ENCODE measurements at regions not wholly inside any gene's neighbourhood (a gene's known extent, or its start where the extent isn't known, plus 50 kb on each side); places are given as distances from the start of the nearest gene placed in this dataset.
"Not testable (repeated sequence)": the region's sequence is repeated elsewhere in the genome, so short reads cannot be mapped to it uniquely, and the experiment has no call there.

GRCh38 chrX:22758807-22759481 lies 240.8 kb upstream of the DDX53 start:
- H3K36me3 Mint-ChIP-seq (ENCODE audit: low read depth): no peaks in the 10 kb centered on the region
- H3K27ac Mint-ChIP-seq: no peak overlapping the region
- no peaks in the 10 kb centered on the region for H3K27me3 Mint-ChIP-seq (ENCODE audit: low read depth)
- DNase-seq (ENCODE audit: low spot score): no peak
- no peak overlapping the region for H3K4me3 Mint-ChIP-seq
- no peaks in the 10 kb centered on the region for H3K9me3 Mint-ChIP-seq
- H3K4me1 Mint-ChIP-seq (ENCODE audit: low read depth): no peaks in the 10 kb centered on the region

DNA sequence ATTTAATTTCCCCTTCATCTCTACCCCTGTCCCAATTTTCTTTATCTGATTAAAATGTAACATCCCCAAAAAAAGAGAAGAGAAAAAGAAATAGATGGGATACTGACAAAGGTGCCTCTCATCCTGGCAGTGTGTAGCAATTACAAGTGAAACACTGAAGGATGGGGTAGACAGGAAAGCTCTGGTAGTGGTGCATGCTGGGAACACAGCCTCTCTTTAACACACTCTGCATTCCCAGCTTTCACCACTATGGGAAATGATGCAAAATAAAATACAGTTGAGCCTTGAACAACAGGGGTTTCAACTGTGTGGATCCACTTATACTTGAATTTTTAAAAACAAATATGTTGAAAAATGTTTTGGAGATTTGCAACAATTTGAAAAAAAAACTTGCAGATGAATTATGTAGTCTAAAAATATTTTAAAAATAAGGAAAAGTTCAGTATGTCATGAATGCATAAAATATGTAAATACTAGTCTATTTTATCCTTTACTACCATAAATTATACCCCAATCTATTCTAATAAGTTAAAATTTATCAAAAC lies 239.2 kb upstream of the DDX53 start:
- DNase-seq (ENCODE audit: low spot score): no peak
- H3K27me3 Mint-ChIP-seq (ENCODE audit: low read depth): no peaks in the 10 kb centered on the region
- H3K4me1 Mint-ChIP-seq (ENCODE audit: low read depth): no peaks in the 10 kb centered on the region
- H3K27ac Mint-ChIP-seq: no peak overlapping the region
- no peak overlapping the region for H3K4me3 Mint-ChIP-seq
- no peaks in the 10 kb centered on the region for H3K36me3 Mint-ChIP-seq (ENCODE audit: low read depth)
- no peaks in the 10 kb centered on the region for H3K9me3 Mint-ChIP-seq

DNA sequence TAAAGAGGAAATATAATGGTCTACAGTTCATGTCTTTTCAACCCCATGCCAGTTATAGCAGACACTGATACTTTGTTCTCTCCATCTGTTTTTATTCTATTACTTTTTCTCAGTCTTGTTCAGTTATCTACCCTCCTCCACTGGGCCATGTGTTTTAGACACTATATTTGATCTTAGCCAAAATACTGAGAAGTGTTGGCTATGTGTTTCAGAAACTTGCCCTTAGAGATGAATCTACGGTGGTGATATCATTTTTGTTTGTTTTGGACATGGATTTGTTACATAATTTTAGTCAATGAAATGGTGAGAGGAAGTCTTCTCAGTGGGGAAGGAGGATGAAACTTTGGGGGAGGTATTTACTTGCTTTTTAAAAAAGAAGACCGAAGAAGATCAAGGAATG lies 211.5 kb upstream of the DDX53 start:
- Mint-ChIP-seq H3K27ac (no peak overlapping the region), H3K4me3 (no peak overlapping the region)
- DNase-seq (ENCODE audit: low spot score): no peak

GRCh38 chrX:22795671-22796070 lies 204.1 kb upstream of the DDX53 start:
- no peak for DNase-seq (ENCODE audit: low spot score)
- Mint-ChIP-seq H3K4me1 (ENCODE audit: low read depth) (no peaks in the 10 kb centered on the region), H3K36me3 (ENCODE audit: low read depth) (no peaks in the 10 kb centered on the region), H3K9me3 (no peaks in the 10 kb centered on the region), H3K4me3 (no peak overlapping the region), H3K27me3 (ENCODE audit: low read depth) (no peaks in the 10 kb centered on the region), H3K27ac (no peak overlapping the region)

More for the DNA sequence above, 211.5 kb upstream of the DDX53 start:
- peaks cover 8% of the 10 kb centered on the region for H3K9me3 Mint-ChIP-seq
- H3K4me1 Mint-ChIP-seq (ENCODE audit: low read depth): no peaks in the 10 kb centered on the region
- no peaks in the 10 kb centered on the region for H3K36me3 Mint-ChIP-seq (ENCODE audit: low read depth)
- H3K27me3 Mint-ChIP-seq (ENCODE audit: low read depth): no peaks in the 10 kb centered on the region

DNA sequence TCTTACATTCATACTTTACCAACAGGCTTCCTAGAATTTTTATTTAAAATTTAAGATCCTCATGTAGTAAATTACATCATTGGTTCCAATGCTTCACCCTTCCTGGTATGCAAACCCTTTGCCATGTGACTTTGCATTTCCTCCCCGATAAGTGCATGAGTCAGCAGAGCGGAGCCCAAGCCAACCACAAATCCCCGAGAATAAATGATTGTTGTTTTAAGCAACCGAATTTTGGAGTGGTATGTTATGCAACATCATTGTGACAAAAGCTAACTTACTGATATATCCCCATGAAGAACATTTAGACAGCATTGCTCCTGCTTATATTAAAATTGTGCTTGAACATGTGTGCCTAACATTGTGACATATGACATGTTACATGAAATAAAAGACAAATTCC lies 199.4 kb upstream of the DDX53 start:
- H3K27me3 Mint-ChIP-seq (ENCODE audit: low read depth): no peaks in the 10 kb centered on the region
- DNase-seq (ENCODE audit: low spot score): no peak
- H3K36me3 Mint-ChIP-seq (ENCODE audit: low read depth): no peaks in the 10 kb centered on the region
- H3K4me1 Mint-ChIP-seq (ENCODE audit: low read depth): no peaks in the 10 kb centered on the region
- no peak overlapping the region for H3K4me3 Mint-ChIP-seq
- no peaks in the 10 kb centered on the region for H3K9me3 Mint-ChIP-seq
- H3K27ac Mint-ChIP-seq: no peak overlapping the region

- H3K9me3 Mint-ChIP-seq: no peaks in the 10 kb centered on the region
- no peak overlapping the region for H3K4me3 Mint-ChIP-seq
- no peaks in the 10 kb centered on the region for H3K27me3 Mint-ChIP-seq (ENCODE audit: low read depth)
- H3K4me1 Mint-ChIP-seq (ENCODE audit: low read depth): no peaks in the 10 kb centered on the region
- DNase-seq (ENCODE audit: low spot score): no peak
- no peaks in the 10 kb centered on the region for H3K36me3 Mint-ChIP-seq (ENCODE audit: low read depth)
- H3K27ac Mint-ChIP-seq: no peak overlapping the region
Measured at GRCh38 chrX:22800806-22801205, 199.0 kb upstream of the DDX53 start.

- Mint-ChIP-seq H3K4me3 (no peak overlapping the region), H3K27ac (no peak overlapping the region)
Measured at GRCh38 chrX:22803353-22803752, 196.4 kb upstream of the DDX53 start.

DNA sequence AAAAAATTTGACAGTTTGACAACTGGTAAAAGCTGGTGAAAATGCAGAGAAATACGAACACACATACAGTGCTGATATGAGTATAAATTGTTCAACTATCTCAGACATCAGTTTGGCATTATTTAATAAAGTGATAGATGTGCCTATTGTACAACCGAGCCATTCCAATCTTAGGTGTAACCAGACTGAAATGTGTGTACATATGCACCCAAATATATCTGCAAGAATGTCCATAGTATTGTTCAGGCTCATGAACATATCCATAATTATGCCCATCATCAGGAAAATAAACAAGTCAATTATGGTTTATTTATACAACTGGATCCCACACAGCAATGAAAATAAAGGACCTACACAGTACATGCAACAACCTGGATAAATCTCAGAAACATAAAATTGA lies 188.9 kb upstream of the DDX53 start:
- Mint-ChIP-seq H3K27ac (no peak overlapping the region), H3K36me3 (ENCODE audit: low read depth) (no peaks in the 10 kb centered on the region), H3K27me3 (ENCODE audit: low read depth) (no peaks in the 10 kb centered on the region), H3K9me3 (no peaks in the 10 kb centered on the region), H3K4me1 (ENCODE audit: low read depth) (no peaks in the 10 kb centered on the region), H3K4me3 (no peak overlapping the region)
- DNase-seq (ENCODE audit: low spot score): no peak

More at GRCh38 chrX:22803353-22803752, 196.4 kb upstream of the DDX53 start:
- H3K9me3 Mint-ChIP-seq: no peaks in the 10 kb centered on the region
- H3K36me3 Mint-ChIP-seq (ENCODE audit: low read depth): no peaks in the 10 kb centered on the region
- no peaks in the 10 kb centered on the region for H3K4me1 Mint-ChIP-seq (ENCODE audit: low read depth)
- DNase-seq (ENCODE audit: low spot score): no peak
- no peaks in the 10 kb centered on the region for H3K27me3 Mint-ChIP-seq (ENCODE audit: low read depth)

- no peak overlapping the region for H3K27ac Mint-ChIP-seq
- DNase-seq (ENCODE audit: low spot score): no peak
- H3K4me3 Mint-ChIP-seq: no peak overlapping the region
- H3K27me3 Mint-ChIP-seq (ENCODE audit: low read depth): no peaks in the 10 kb centered on the region
- H3K9me3 Mint-ChIP-seq: no peaks in the 10 kb centered on the region
- H3K36me3 Mint-ChIP-seq (ENCODE audit: low read depth): no peaks in the 10 kb centered on the region
- no peaks in the 10 kb centered on the region for H3K4me1 Mint-ChIP-seq (ENCODE audit: low read depth)
Measured at GRCh38 chrX:22818061-22818460, 181.7 kb upstream of the DDX53 start.

GRCh38 chrX:22855693-22856092 lies 144.1 kb upstream of the DDX53 start:
- Mint-ChIP-seq H3K27me3 (ENCODE audit: low read depth) (no peaks in the 10 kb centered on the region), H3K4me1 (ENCODE audit: low read depth) (no peaks in the 10 kb centered on the region), H3K36me3 (ENCODE audit: low read depth) (no peaks in the 10 kb centered on the region), H3K4me3 (no peak overlapping the region), H3K9me3 (no peaks in the 10 kb centered on the region), H3K27ac (no peak overlapping the region)
- DNase-seq (ENCODE audit: low spot score): no peak

- H3K27me3 Mint-ChIP-seq (ENCODE audit: low read depth): no peaks in the 10 kb centered on the region
- H3K4me1 Mint-ChIP-seq (ENCODE audit: low read depth): no peaks in the 10 kb centered on the region
- H3K36me3 Mint-ChIP-seq (ENCODE audit: low read depth): no peaks in the 10 kb centered on the region
- H3K4me3 Mint-ChIP-seq: no peak overlapping the region
- DNase-seq (ENCODE audit: low spot score): no peak
- H3K9me3 Mint-ChIP-seq: no peaks in the 10 kb centered on the region
- no peak overlapping the region for H3K27ac Mint-ChIP-seq
Measured at GRCh38 chrX:22859642-22860041, 140.1 kb upstream of the DDX53 start.

- not testable (repeated sequence) for H3K27ac Mint-ChIP-seq; DNase-seq (ENCODE audit: low spot score); H3K36me3 Mint-ChIP-seq (ENCODE audit: low read depth); H3K4me1 Mint-ChIP-seq (ENCODE audit: low read depth); H3K4me3 Mint-ChIP-seq; H3K27me3 Mint-ChIP-seq (ENCODE audit: low read depth)
- H3K9me3 Mint-ChIP-seq: peaks cover 16% of the 10 kb centered on the region
Measured at GRCh38 chrX:22866801-22867200, 133.0 kb upstream of the DDX53 start.

DNA sequence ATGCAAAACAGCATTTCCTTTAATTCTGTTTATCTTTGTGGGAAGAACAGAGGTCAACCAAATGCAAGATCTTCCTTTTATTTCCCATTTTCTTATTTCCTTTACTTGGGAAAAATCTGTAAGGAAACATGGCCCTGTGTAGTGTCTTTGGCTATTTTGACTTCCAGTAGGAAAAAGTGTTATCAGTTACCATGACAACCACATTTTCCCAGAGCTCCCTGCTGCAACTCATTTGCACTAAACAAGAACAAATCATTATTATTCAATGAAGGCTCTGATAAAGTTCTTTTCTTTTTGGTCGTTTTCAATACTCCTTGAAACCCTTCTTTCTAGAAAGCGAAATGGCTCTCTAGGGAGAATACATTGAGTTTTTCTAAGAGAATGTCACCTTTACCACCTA lies 117.2 kb upstream of the DDX53 start:
- Mint-ChIP-seq H3K27ac (no peak overlapping the region), H3K27me3 (ENCODE audit: low read depth) (no peaks in the 10 kb centered on the region), H3K9me3 (no peaks in the 10 kb centered on the region), H3K4me3 (no peak overlapping the region), H3K4me1 (ENCODE audit: low read depth) (no peaks in the 10 kb centered on the region), H3K36me3 (ENCODE audit: low read depth) (no peaks in the 10 kb centered on the region)
- no peak for DNase-seq (ENCODE audit: low spot score)

DNA sequence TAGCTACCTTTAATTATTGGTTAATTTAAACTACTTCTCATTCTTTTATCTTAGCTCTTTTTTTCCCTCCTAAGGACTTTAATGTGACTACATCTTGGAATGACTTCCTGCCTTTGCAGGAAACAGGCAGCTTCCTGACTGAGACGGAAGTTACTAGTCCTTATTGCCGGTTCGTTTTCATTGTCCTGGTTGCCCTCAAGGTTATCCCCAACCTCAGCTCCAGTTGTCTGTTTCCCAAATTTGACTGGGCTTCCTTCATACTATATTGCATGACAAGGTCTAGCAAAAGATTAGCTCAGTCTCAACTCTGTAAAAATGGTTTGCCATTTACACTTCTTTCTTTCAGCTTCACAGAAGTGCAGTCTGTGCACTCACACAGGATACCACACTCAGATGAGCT lies 109.9 kb upstream of the DDX53 start:
- Mint-ChIP-seq H3K36me3 (ENCODE audit: low read depth) (no peaks in the 10 kb centered on the region), H3K27ac (no peak overlapping the region), H3K9me3 (no peaks in the 10 kb centered on the region), H3K4me1 (ENCODE audit: low read depth) (no peaks in the 10 kb centered on the region), H3K27me3 (ENCODE audit: low read depth) (no peaks in the 10 kb centered on the region), H3K4me3 (no peak overlapping the region)
- no peak for DNase-seq (ENCODE audit: low spot score)

GRCh38 chrX:22912616-22913015 lies 87.1 kb upstream of the DDX53 start:
- Mint-ChIP-seq H3K9me3 (no peaks in the 10 kb centered on the region), H3K4me1 (ENCODE audit: low read depth) (no peaks in the 10 kb centered on the region), H3K27me3 (ENCODE audit: low read depth) (no peaks in the 10 kb centered on the region), H3K27ac (no peak overlapping the region), H3K4me3 (no peak overlapping the region), H3K36me3 (ENCODE audit: low read depth) (no peaks in the 10 kb centered on the region)
- DNase-seq (ENCODE audit: low spot score): no peak

All from T-helper 2 cell treated with Interferon-gamma antibody and Interleukin-4, amounts not matched to agents 5 μg/mL and 100 μg/mL, for 36 hours (primary cell).